ENCODE measurements at regions not wholly inside any gene's neighbourhood (a gene's known extent, or its start where the extent isn't known, plus 50 kb on each side); places are given as distances from the start of the nearest gene placed in this dataset.

DNA sequence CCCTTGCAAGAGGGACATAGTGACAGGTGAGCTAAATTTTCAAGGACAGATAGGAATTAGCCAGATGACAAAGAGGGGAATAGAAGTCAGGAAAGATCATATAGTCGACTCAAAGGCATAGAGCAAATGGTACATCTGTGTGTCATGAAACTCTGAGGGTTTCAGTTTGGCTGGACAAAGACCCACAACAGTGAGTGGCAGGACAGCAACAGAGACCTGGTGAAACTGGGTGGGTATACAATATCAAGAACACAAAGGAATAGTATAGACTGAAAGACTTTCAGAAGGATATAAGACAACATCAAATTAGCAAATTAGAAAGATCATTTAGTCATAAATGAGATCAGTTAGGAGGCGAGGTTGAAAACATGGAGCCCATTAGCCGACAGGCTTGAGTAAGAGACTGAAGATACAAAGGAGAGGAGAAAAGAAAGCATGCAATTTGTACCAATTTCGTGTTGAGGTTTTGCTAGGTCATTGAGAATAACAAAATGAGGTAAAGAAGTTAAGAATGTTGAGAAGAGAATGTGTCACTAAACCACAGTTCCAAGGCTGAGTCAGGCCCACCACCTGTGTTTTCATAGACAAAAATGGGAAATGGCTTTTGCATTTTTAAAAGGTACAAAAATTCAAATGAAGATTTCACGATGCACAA, 213.8 kb downstream of the HHIPL2 start:
- DNase-seq: no peak
- ChIA-PET POLR2A (ENCODE audit: unreplicated experiment) (no interaction called here), CTCF (no interaction called here)
- Histone ChIP-seq H3K4me3 (no peak overlapping the region), H3K36me3 (ENCODE audit: low read depth) (no peaks in the 10 kb centered on the region), H3K4me2 (no peak overlapping the region), H3K9me2 (ENCODE audit: insufficient read depth) (no peaks in the 10 kb centered on the region), H3F3A (ENCODE audit: insufficient read depth, low read depth) (no peaks in the 10 kb centered on the region), H3K4me1 (replicated peaks; ENCODE audit: insufficient read depth) (no peaks in the 10 kb centered on the region), H3K27ac (no peak overlapping the region), H4K20me1 (ENCODE audit: insufficient read depth) (no peaks in the 10 kb centered on the region), H3K9me3 (ENCODE audit: insufficient read depth, low read depth) (no peaks in the 10 kb centered on the region), H3K79me2 (ENCODE audit: low read depth) (no peaks in the 10 kb centered on the region), H2AFZ (no peak overlapping the region), H3K27me3 (ENCODE audit: insufficient read depth, low read depth) (no peaks in the 10 kb centered on the region)
- BruUV-seq (replicated peaks): no TSS peak
- intact Hi-C loops (cut with micrococcal nuclease; ENCODE audit: unreplicated experiment): loop anchor here (2.0 kb wide), 1 partner anchor 37 kb away; no protein-coding TSS in a partner anchor
- TF ChIP-seq, protein P1, sequence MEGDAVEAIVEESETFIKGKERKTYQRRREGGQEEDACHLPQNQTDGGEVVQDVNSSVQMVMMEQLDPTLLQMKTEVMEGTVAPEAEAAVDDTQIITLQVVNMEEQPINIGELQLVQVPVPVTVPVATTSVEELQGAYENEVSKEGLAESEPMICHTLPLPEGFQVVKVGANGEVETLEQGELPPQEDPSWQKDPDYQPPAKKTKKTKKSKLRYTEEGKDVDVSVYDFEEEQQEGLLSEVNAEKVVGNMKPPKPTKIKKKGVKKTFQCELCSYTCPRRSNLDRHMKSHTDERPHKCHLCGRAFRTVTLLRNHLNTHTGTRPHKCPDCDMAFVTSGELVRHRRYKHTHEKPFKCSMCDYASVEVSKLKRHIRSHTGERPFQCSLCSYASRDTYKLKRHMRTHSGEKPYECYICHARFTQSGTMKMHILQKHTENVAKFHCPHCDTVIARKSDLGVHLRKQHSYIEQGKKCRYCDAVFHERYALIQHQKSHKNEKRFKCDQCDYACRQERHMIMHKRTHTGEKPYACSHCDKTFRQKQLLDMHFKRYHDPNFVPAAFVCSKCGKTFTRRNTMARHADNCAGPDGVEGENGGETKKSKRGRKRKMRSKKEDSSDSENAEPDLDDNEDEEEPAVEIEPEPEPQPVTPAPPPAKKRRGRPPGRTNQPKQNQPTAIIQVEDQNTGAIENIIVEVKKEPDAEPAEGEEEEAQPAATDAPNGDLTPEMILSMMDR (conservative IDR thresholded peaks at IDR 0.05): no peak
- no peak for TF ChIP-seq EZH2 (IDR thresholded peaks at IDR 0.05; ENCODE audit: low read depth)

DNA sequence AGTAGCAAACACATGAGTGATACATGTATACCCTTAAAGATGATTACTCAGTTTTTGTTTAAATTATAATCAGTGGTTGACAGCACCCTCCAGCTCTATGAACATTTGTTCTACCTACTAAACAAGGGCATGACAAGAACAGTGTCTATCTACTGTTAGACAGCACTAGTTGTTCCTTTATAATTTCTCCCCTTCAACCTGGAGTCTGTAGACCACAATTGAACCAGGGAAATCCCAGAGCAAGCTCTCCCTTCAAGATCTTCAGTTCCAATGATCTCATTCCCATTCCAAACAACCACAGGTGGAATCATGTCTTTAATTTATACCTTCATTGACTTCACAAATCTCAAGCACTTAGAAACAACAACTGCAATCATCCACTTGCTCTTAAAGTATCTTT, 216.1 kb downstream of the HHIPL2 start:
- Histone ChIP-seq H3K9me2 (ENCODE audit: insufficient read depth) (no peaks in the 10 kb centered on the region), H4K20me1 (ENCODE audit: insufficient read depth) (no peaks in the 10 kb centered on the region), H3K79me2 (ENCODE audit: low read depth) (no peaks in the 10 kb centered on the region), H3K27ac (no peak overlapping the region), H3K4me2 (no peak overlapping the region), H3K4me1 (replicated peaks; ENCODE audit: insufficient read depth) (no peaks in the 10 kb centered on the region), H3K27me3 (ENCODE audit: insufficient read depth, low read depth) (no peaks in the 10 kb centered on the region), H2AFZ (no peak overlapping the region), H3K4me3 (no peak overlapping the region), H3F3A (ENCODE audit: insufficient read depth, low read depth) (no peaks in the 10 kb centered on the region), H3K36me3 (ENCODE audit: low read depth) (no peaks in the 10 kb centered on the region), H3K9me3 (ENCODE audit: insufficient read depth, low read depth) (no peaks in the 10 kb centered on the region)
- DNase-seq: no peak
- POLR2A ChIA-PET (ENCODE audit: unreplicated experiment): interaction anchor here (0.5 to 0.7 kb wide), 3 partner anchors 284 to 766 kb away, joined by 4 to 12 read pairs (median 10); no protein-coding TSS in a partner anchor
- CTCF ChIA-PET: interaction anchor here (0.7 kb wide), 1 partner anchor 9 kb away, joined by 4 read pairs; no protein-coding TSS in a partner anchor
- intact Hi-C loops (cut with micrococcal nuclease; ENCODE audit: unreplicated experiment): no loop called here
- no TSS peak for BruUV-seq (replicated peaks)
- TF ChIP-seq, protein P1 (conservative IDR thresholded peaks at IDR 0.05): no peak
- no peak for TF ChIP-seq EZH2 (IDR thresholded peaks at IDR 0.05; ENCODE audit: low read depth)

DNA sequence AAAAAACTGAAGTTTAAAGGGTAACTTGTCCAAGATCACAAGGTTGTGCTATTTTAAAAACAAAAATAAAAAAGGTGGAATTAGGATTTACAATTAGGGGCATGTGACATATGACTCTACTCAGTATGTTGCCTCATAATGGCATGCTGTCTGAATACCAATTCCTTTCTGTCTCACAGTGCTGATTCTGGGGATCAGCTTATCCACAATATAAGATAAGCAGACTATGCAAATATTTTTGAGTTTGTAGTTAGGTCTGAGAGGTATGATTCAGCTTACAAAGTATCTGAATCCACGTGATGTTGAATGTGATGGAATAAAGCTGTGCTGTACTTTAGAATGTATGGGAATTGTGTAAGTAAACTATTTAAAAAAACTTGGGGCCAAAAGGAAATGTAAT, 216.6 kb downstream of the HHIPL2 start:
- Histone ChIP-seq H3K4me2 (no peak overlapping the region), H3K4me1 (replicated peaks; ENCODE audit: insufficient read depth) (no peaks in the 10 kb centered on the region), H3K9me3 (ENCODE audit: insufficient read depth, low read depth) (no peaks in the 10 kb centered on the region), H3K27me3 (ENCODE audit: insufficient read depth, low read depth) (no peaks in the 10 kb centered on the region), H3F3A (ENCODE audit: insufficient read depth, low read depth) (no peaks in the 10 kb centered on the region), H3K9me2 (ENCODE audit: insufficient read depth) (no peaks in the 10 kb centered on the region), H3K79me2 (ENCODE audit: low read depth) (no peaks in the 10 kb centered on the region), H3K36me3 (ENCODE audit: low read depth) (no peaks in the 10 kb centered on the region), H4K20me1 (ENCODE audit: insufficient read depth) (no peaks in the 10 kb centered on the region), H3K4me3 (no peak overlapping the region), H2AFZ (no peak overlapping the region), H3K27ac (no peak overlapping the region)
- intact Hi-C loops (cut with micrococcal nuclease; ENCODE audit: unreplicated experiment): no loop called here
- no TSS peak for BruUV-seq (replicated peaks)
- no peak for DNase-seq
- no peak for TF ChIP-seq EZH2 (IDR thresholded peaks at IDR 0.05; ENCODE audit: low read depth)
- TF ChIP-seq, protein P1 (conservative IDR thresholded peaks at IDR 0.05): no peak
- CTCF ChIA-PET: interaction anchor here (0.5 to 0.7 kb wide), 2 partner anchors 8 to 242 kb away, joined by 4 to 6 read pairs; no protein-coding TSS in a partner anchor
- POLR2A ChIA-PET (ENCODE audit: unreplicated experiment): interaction anchor here (0.5 to 0.6 kb wide), 2 partner anchors 588 to 766 kb away, joined by 10 to 12 read pairs; no protein-coding TSS in a partner anchor

Measured in PC-9 (cell line).